Fibroblast of lung (primary cell): ENCODE measurements at regions not wholly inside any gene's neighbourhood (a gene's known extent, or its start where the extent isn't known, plus 50 kb on each side); places are given as distances from the start of the nearest gene placed in this dataset.

Experiments
- EZH2 ChIP-seq: IDR thresholded peaks from 2 replicates; pipeline ENCODE4 v1.5.1; 2012; ENCODE audit warnings: low read length, control low read depth, mild to moderate bottlenecking; ENCODE audit errors: missing control alignments
- TF ChIP-seq, protein P1 (sequence below), 2 donors: IDR thresholded peaks in 1 of 2; conservative IDR thresholded peaks in 1 of 2; 1 replicate in 1 of 2; 2 replicates in 1 of 2; pipeline ENCODE4 v1.5.1; 2011 to 2012; ENCODE audit warnings: low read length in 2 of 2, control low read depth in 1 of 2, inconsistent platforms in 1 of 2, low read depth in 1 of 2, mild to moderate bottlenecking in 1 of 2

- no peak for TF ChIP-seq EZH2
- TF ChIP-seq, protein P1, sequence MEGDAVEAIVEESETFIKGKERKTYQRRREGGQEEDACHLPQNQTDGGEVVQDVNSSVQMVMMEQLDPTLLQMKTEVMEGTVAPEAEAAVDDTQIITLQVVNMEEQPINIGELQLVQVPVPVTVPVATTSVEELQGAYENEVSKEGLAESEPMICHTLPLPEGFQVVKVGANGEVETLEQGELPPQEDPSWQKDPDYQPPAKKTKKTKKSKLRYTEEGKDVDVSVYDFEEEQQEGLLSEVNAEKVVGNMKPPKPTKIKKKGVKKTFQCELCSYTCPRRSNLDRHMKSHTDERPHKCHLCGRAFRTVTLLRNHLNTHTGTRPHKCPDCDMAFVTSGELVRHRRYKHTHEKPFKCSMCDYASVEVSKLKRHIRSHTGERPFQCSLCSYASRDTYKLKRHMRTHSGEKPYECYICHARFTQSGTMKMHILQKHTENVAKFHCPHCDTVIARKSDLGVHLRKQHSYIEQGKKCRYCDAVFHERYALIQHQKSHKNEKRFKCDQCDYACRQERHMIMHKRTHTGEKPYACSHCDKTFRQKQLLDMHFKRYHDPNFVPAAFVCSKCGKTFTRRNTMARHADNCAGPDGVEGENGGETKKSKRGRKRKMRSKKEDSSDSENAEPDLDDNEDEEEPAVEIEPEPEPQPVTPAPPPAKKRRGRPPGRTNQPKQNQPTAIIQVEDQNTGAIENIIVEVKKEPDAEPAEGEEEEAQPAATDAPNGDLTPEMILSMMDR (conservative IDR thresholded peaks at IDR 0.05 in 1 of 2, IDR thresholded peaks at IDR 0.05 in 1 of 2; ENCODE audit: low read depth in 1 of 2, low read length in 2 of 2): no peak
Observed at GRCh38 chr20:48458003-48458377, 369.8 kb downstream of the PREX1 start.
